ENCODE measurements at regions not wholly inside any gene's neighbourhood (a gene's known extent, or its start where the extent isn't known, plus 50 kb on each side); places are given as distances from the start of the nearest gene placed in this dataset.

GRCh38 chr5:167945542-167946384 lies 345.7 kb upstream of the WWC1 start:
- no peak for TF ChIP-seq CTCF (conservative IDR thresholded peaks at IDR 0.05; ENCODE audit: low read depth, low read length)
- no peak overlapping the region for H3K4me3 ChIP-seq (ENCODE audit: low read length)
- DNase-seq (ENCODE audit: low read depth), result no peak

GRCh38 chr5:167947306-167947705 lies 344.1 kb upstream of the WWC1 start:
- DNase-seq (ENCODE audit: low read depth), result no peak
- H3K4me3 ChIP-seq (ENCODE audit: low read length), result no peak overlapping the region
- TF ChIP-seq CTCF (conservative IDR thresholded peaks at IDR 0.05; ENCODE audit: low read depth, low read length), result no peak

- H3K4me3 ChIP-seq (ENCODE audit: low read length), result no peak overlapping the region
- no peak for TF ChIP-seq CTCF (conservative IDR thresholded peaks at IDR 0.05; ENCODE audit: low read depth, low read length)
- no peak for DNase-seq (ENCODE audit: low read depth)
Observed at GRCh38 chr5:167948251-167948650, 343.2 kb upstream of the WWC1 start.

GRCh38 chr5:167949435-167949834 lies 342.0 kb upstream of the WWC1 start:
- DNase-seq (ENCODE audit: low read depth), result no peak
- no peak overlapping the region for H3K4me3 ChIP-seq (ENCODE audit: low read length)
- TF ChIP-seq CTCF (conservative IDR thresholded peaks at IDR 0.05; ENCODE audit: low read depth, low read length), result no peak

GRCh38 chr5:167950126-167950721 lies 341.2 kb upstream of the WWC1 start:
- no peak for DNase-seq (ENCODE audit: low read depth)
- H3K4me3 ChIP-seq (ENCODE audit: low read length), result no peak overlapping the region
- TF ChIP-seq CTCF (conservative IDR thresholded peaks at IDR 0.05; ENCODE audit: low read depth, low read length), result no peak

- DNase-seq (ENCODE audit: low read depth), result no peak
Observed at GRCh38 chr5:167951116-167951515, 340.3 kb upstream of the WWC1 start.

More at GRCh38 chr5:167951116-167951515, 340.3 kb upstream of the WWC1 start:
- TF ChIP-seq CTCF (conservative IDR thresholded peaks at IDR 0.05; ENCODE audit: low read depth, low read length), result no peak
- no peak overlapping the region for H3K4me3 ChIP-seq (ENCODE audit: low read length)
